ENCODE measurements at regions not wholly inside any gene's neighbourhood (a gene's known extent, or its start where the extent isn't known, plus 50 kb on each side); places are given as distances from the start of the nearest gene placed in this dataset.
"Not testable (repeated sequence)": the region's sequence is repeated elsewhere in the genome, so short reads cannot be mapped to it uniquely, and the experiment has no call there.

DNA sequence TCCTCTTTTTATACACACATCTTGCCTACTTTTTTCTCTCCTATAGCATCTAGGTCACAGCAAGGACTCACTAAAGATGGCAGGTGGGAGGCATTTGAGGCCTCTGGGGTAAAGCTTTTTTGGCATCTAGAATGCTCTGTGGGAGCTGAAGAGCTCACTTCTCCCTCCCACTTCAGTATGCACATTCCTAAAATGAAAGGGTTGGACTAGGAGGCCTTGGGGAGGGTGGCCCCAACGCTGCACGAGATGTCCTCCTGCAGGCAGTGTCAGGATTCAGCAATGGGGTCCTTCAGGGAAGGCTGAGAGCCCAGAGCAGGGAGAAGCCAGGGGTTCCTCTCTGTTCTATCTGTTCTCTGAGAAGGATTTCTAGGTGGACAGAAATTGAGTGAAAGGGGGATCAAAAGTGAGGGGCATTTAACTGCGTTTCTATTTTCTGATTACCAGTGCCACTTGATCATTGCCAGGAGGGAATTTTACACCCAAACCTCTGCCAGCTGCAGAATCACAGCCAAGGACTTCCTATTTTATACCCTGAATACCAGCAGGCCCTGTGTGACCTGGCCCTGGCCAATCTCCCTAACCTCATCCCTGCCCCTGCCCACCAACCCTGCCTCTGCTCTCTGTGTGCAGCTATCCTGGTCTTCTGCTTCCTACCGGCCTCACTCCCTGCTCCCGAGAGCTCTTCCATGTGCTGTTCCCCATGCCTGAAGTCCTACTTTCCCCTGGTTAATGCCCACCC, 186.2 kb downstream of the CYP26B1 start:
- H3K4me3 ChIP-seq (replicated peaks; ENCODE audit: low read depth, low read length): no peak overlapping the region
- no peak for DNase-seq (ENCODE audit: low read depth)
- no peak for TF ChIP-seq CTCF (IDR thresholded peaks at IDR 0.05; ENCODE audit: low read length, missing control alignments)

DNA sequence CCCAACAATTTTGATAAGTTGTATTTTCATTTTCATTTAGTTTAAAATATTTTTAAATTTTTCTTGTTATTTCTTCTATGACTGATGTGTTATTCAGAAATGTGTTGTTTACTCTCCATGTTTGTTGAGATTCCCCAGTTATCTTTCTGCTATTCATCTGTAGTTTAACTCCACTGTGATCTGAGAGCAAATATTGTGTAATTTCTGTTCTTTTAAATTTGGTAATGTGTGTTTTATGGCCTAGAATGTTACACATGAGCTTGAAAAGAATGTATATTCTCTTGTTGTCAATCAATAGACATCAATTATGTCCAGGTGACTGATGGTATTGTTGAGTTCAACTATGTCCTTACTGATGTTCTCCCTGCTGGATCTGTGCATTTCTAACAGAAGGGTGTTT, 188.2 kb downstream of the CYP26B1 start:
- H3K4me3 ChIP-seq (replicated peaks; ENCODE audit: low read depth, low read length): no peak overlapping the region
- no peak for DNase-seq (ENCODE audit: low read depth)
- no peak for TF ChIP-seq CTCF (IDR thresholded peaks at IDR 0.05; ENCODE audit: low read length, missing control alignments)

GRCh38 chr2:71958426-71958825, 189.2 kb downstream of the CYP26B1 start:
- DNase-seq (ENCODE audit: low read depth); H3K4me3 ChIP-seq (replicated peaks; ENCODE audit: low read depth, low read length): not testable (repeated sequence)

DNA sequence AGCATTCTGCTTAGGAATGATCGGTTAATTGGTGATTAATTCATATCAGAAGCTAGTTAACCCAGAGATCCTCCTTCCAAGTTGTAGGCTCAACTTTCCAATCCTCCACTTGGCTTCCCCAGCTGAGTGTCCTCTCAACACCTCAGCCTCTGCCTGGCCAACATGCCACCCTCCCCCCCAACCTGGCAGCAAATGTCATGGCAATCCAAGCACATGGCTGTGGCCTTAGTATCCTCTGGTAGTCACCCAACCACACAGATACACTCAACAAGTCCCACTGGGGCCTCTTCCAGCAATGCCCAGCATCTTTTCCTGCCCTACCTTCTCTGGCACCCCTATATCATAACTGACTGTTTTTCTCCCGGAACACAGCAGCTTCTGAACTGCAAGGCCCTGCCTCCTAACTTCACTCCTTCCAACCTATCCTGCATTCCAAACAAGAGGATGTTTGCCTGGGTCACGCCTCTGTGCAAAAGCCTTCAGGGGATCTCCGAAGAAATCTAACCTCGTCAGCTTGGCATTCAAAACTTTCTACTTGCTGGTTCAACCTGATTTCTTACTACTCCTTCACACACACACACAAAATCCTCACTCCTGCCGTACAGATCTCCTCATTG, 195.0 kb downstream of the CYP26B1 start:
- H3K4me3 ChIP-seq (replicated peaks; ENCODE audit: low read depth, low read length): no peak overlapping the region
- DNase-seq (ENCODE audit: low read depth): no peak
- TF ChIP-seq CTCF (IDR thresholded peaks at IDR 0.05; ENCODE audit: low read length, missing control alignments): no peak

- H3K4me3 ChIP-seq (replicated peaks; ENCODE audit: low read depth, low read length): no peak overlapping the region
- DNase-seq (ENCODE audit: low read depth): no peak
- TF ChIP-seq CTCF (IDR thresholded peaks at IDR 0.05; ENCODE audit: low read length, missing control alignments): no peak
These were observed 195.8 kb downstream of the CYP26B1 start for GRCh38 chr2:71951718-71952404.

GRCh38 chr2:71951083-71951468, 196.6 kb downstream of the CYP26B1 start:
- TF ChIP-seq CTCF (IDR thresholded peaks at IDR 0.05; ENCODE audit: low read length, missing control alignments): no peak
- no peak for DNase-seq (ENCODE audit: low read depth)
- H3K4me3 ChIP-seq (replicated peaks; ENCODE audit: low read depth, low read length): no peak overlapping the region

DNA sequence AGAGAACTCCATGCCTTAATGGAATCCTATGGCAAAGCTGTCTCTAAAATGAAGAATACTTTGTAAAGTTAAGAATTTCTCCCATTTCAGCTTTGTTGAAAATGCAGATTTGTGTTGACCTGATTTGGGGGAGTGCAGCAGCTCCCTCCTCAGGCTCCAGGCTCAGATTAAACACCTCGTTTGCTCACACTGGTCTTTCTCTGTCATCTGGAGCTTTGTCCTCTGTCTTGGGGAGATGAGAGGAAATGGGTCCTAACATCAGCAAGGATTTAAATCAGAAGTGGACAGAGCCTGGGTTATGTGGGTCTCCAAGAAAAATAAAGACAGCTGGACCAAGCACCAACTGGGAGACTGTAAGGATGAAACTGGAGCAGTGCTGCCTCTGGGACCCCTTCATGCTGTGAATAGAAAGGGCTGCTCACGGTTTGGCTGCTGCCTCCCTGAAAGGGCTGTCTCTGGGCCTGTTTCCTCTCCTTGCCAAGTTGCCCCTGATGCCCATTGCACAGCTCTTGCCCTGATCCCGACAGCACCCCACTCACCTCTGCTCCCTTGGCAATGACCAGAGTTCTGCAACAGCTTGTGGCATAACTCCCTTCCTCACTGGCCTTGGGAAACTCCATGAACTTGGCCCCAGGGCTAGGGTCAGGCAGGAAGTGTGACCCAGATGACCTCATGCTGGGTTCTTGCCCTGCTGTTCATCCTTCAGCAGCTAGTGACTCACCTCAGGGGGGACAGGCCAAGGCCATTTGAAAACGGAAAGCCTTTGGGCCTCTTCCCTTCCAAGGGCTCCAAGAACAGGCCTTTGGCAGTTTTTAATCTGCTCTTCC, 197.2 kb downstream of the CYP26B1 start:
- H3K4me3 ChIP-seq (replicated peaks; ENCODE audit: low read depth, low read length): no peak overlapping the region
- no peak for TF ChIP-seq CTCF (IDR thresholded peaks at IDR 0.05; ENCODE audit: low read length, missing control alignments)
- DNase-seq (ENCODE audit: low read depth): no peak
